ENCODE measurements at regions not wholly inside any gene's neighbourhood (a gene's known extent, or its start where the extent isn't known, plus 50 kb on each side); places are given as distances from the start of the nearest gene placed in this dataset.
"Not testable (repeated sequence)": the region's sequence is repeated elsewhere in the genome, so short reads cannot be mapped to it uniquely, and the experiment has no call there.

DNA sequence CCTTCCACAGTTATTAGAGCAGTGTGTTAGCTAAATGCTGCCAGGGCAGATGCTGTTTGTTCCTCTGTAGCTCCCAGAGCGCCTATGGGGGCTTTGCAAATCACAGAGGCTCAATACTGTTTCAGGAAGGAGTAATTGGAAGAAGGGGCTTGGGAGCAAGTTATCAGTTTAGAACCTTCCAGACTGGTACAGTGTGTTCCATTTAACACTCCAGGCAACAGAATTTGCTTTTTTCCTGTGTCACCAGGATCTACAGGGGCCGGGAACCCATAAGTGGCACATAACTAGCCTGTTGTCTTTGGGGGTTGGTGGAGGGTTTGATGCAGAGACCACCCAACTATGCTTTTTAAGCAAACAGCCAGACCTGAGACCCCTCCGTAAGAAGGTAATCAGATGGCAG lies 307.3 kb upstream of the KCNN2 start:
- DNase-seq (ENCODE audit: low spot score), result no peak

DNA sequence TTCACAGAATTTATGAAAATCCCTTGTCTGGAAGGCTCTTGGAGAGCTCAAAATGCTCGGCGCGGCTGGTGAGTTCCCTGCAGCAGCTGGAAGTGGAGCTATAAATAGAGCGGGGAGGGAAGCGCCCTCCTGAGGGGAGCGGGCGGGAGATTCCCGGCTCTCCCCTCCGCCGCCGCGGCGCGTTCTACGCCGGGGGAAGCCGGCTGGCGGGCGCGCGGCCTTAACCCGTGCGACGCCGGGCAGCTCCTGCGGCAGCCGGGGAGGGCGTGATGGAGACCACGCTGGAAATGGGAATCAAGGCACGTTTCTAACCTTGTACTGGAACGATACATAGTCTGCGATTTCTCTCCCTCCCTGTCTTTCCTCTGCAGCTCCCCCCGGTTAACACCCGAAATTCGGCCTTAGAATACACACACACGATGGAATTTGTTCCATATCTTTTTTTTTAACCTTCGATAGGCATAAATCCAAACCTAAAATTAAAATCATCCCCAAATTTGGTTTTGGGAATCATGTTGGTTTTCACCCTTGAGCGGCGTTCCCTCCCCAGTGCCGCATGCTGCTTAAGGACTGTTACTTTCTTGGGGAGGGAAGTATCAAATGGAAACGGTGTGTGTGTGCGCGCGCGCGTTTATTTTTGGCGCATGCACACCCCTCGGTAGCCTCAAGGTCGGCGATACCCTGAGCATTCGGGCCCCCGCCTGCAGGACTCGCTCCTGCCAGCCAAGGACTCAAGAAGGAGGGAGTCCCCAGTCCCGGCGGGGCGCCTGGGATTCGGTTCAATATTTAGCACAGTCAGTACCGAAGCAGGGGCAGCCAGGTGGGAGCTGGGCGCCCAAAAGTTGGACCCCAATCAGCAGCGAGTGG lies 306.3 kb upstream of the KCNN2 start:
- DNase-seq (ENCODE audit: low spot score), result no peak

DNA sequence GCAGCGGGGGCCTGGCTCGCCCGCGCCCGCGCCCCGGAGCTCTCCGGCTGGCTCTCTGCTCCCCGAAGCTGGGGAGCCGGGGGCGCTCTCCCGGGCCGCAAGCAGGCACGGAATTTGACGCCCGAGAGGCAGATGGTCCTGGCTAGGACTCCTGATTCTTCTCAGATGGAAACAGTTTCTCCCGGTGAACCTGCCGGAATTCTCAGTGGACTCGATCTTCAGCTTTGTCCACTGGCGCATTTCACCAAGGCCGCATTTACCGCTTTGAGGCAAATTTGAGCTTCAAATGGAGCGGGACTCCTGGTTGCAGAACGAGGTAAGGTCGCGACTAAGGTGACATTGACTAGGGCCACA lies 305.7 kb upstream of the KCNN2 start:
- DNase-seq (ENCODE audit: low spot score), result no peak

GRCh38 chr5:114060866-114061265 lies 301.0 kb upstream of the KCNN2 start:
- DNase-seq (ENCODE audit: low spot score), result no peak

DNA sequence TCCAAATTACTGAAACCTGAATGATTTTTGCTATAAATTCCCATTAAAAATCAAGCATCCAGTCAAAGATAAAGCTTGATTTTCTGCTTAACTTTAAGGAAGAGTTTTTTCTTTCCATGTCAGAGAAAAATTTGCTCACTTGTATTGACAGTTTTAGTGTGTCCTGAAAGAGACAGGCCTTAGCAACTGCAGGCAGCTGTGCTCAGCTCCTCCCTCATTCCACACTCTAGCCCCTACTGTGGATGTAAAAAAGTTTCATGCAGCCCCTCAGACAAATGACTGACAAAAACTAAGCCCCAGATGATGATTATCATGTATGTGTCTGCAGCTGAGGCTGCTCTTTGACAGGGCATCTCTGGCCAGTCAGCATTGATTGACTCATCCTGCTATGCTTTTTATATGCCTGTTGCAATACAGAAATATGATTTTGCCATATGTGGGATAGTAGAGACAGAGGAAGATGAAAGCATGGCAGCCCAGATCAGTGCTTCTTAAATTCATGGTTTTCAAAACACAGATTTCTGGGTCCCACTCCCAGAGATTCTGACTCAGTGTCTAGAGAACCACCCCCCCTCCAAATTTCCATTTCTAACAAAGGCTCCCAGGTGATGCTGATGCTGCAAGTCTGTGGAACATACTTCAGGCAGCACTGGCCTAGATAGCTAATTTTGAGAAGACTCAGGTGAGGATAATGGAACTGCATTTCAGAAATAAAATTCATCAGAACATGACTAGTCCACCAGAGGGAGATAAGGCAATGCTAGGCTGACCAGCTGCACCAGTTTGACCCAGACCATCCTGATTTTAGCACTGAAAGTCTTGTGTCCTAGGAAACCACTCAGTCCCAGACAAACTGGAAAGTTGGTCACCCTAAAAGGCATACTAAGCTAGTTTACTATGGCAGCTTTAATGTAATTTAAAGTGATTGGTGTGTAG lies 298.7 kb upstream of the KCNN2 start:
- no peak for DNase-seq (ENCODE audit: low spot score)

- DNase-seq (ENCODE audit: low spot score), result no peak
Observed at GRCh38 chr5:114065912-114066311, 296.0 kb upstream of the KCNN2 start.

DNA sequence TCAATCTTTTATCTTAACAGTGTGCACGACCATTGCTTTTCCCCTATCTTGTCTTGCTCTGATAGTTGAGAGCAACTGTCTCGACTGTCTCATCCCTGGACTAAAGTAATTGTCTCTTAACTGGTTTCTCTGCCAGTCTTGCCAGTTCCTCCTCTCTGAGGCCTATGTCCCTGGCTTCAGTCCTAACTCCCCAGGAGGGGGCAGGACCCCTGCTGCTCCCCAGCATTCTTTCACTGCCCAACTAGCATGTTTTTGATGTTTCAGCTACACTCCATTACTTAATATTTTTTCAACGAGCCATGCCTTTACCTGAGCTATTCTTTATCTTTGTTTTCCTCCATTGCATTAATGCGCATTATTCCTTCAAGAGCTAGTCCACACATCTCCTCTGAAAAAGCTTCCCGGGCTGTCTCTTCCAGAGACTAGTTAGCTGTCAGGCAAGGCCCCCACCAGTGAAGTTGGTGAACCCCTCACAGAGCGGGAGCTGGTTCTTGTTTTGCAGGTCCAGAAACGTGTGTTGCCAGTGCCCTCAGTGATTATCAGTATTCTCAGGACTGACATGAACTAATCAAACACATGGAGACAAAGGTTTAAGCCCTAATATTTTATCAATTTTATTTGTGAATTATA lies 291.7 kb upstream of the KCNN2 start:
- no peak for DNase-seq (ENCODE audit: low spot score)

DNA sequence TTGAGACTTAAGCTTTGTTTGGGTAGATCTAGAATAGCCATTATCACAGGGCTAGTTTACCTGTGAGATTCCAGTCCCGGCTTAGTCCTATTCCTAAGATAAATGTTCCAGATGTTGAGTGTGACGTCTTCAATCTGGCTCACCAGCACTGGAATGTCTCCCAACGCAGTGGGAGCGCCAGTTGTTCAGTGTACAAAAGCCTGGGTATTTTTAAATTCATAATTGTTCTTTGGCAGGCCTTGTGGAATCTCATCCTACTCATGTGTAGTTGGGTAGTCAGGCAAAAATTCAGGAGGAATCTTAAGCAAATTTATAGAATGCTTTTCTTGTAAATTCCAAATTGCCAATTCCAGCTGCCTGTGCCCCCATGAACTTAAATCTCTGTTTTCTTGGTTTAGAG lies 272.6 kb upstream of the KCNN2 start:
- no peak for DNase-seq (ENCODE audit: low spot score)

DNA sequence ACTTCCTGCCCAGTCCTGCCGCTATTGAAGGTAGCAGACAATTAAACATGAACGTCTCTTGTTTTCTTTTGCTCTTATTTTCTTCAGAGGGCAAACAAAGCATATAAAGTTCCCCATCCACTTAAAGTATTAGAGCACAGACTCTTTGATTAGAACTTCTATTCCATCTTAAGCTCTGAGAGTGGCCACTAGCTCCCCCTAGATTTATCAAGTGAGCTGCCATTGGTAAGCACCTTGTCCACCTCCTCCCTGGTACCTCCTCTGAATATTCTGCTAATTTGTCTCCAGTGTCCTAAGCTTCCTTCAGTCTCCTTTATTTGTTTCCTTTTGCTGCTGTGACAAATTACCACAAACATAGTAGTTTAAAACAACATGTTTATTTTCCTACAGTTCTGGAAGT lies 264.3 kb upstream of the KCNN2 start:
- DNase-seq (ENCODE audit: low spot score), result no peak

GRCh38 chr5:114099161-114099560 lies 262.7 kb upstream of the KCNN2 start:
- no peak for DNase-seq (ENCODE audit: low spot score)

DNA sequence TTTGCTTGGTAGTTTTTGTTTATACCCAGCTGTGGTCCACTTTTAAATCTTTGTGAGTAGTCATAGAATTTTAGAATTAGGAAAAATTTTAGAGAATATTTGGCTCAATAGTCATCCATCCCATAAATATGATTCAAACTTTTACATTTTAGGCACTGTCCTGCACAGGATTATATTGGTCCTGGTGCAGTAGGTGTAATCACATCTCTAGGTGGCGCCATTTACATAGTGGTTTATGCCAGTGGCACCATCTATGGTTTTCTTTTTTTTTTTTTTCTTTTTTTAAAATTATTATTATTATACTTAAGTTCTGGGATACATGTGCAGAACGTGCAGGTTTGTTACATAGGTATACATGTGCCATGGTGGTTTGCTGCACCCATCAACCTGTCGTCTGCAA lies 260.7 kb upstream of the KCNN2 start:
- DNase-seq (ENCODE audit: low spot score), result no peak

DNA sequence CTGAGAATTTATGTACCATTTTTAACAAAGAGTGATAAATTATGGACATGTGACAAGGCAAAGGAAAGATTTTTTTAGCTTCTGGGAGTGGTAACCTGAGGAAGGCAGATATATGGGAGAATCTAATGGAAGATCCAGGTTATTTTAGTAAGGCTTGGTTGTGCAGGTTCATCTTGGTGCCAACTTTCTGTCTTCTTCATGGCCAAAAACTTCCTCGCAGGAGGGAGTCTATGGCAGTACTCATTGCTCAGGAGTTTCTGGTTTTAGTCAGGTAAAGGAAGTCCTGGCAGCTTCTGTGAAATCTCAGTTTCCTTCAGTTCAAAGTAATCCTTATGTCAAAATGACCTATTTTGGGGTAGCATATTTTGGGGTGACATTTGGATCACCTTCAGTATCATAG lies 248.3 kb upstream of the KCNN2 start:
- DNase-seq (ENCODE audit: low spot score), result no peak

GRCh38 chr5:114116981-114117380 lies 244.9 kb upstream of the KCNN2 start:
- DNase-seq (ENCODE audit: low spot score), result no peak

DNA sequence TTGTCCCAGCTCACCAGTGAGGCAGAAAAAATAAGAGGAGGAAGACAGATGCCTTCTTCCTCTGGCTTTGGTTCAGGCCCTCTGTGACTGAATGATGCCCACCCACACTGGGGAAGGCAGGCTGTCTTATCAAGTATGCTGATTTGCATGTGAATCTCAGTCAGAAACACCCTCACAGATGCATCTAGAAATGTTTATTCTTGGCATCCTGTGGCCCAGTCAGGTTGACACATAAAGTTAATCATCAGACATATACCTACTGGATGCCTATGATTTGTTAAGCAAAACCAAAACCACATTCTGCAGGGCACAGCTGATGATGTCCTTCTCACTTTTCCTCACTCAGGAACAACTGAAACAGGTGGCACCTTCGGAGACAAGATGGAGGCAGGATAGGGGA lies 243.4 kb upstream of the KCNN2 start:
- DNase-seq (ENCODE audit: low spot score), result no peak

DNA sequence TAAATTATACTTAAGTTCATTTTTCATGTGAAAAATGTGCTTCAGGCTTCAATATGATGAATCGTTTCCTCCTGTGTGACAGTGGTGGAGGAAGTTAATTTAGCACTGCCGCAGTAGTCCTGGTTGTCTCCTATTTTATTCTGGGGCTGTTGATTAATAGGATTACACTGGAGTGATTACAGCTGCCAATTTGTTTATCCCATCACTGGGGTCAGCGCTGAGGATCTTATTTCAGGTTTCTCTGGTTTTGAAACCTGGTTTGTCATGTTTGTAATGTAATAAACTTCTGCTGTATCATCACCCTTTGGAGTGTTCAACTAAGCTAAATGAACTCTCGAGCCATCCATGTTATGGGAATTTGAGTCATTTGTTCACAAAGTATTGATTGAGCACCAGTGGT lies 241.7 kb upstream of the KCNN2 start:
- DNase-seq (ENCODE audit: low spot score), result no peak

- DNase-seq (ENCODE audit: low spot score), result no peak
Observed at GRCh38 chr5:114122852-114123251, 239.0 kb upstream of the KCNN2 start.

DNA sequence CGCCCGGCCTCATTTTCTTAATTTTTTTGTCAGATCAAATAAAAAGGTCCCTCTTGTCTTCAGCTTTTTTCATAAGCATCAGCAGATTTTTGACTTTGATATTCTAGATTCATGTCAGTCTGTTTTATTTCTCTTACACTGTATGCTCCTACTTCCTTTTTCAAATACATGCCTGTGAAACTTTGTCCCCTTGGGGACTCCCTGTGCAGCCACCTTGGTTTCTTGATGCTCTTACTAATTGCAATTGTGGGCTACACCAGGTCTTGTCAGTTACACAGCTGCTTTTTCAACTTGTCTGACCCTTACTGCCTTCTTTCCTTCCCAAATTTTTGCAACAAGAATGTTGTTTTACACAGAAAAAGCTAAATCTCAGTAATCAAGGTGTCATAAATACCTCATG lies 238.2 kb upstream of the KCNN2 start:
- no peak for DNase-seq (ENCODE audit: low spot score)

GRCh38 chr5:114146398-114146797 lies 215.5 kb upstream of the KCNN2 start:
- no peak for DNase-seq (ENCODE audit: low spot score)

GRCh38 chr5:114148253-114148652 lies 213.6 kb upstream of the KCNN2 start:
- DNase-seq (ENCODE audit: low spot score), result no peak

DNA sequence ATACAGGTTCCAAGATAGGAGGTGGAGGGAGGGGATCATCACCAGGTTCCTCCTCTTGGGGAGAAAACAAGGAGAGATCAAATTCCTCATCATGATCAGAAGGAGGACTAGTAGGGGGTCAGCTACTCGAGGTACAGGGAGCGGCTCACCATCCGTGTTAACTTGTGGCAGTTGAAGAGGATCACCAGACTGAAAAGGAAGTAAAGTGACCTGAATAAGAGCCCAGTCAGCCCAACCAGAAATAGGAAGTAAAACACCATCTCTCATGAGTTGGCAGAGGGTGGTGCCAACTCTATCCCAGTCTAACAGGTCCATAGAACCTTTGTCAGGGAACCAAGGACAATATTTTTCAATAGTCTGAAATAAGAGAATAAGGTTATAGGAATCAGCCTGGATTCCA lies 213.1 kb upstream of the KCNN2 start:
- not testable (repeated sequence) for DNase-seq (ENCODE audit: low spot score)

- no peak for DNase-seq (ENCODE audit: low spot score)
Observed at GRCh38 chr5:114152656-114153360, 209.1 kb upstream of the KCNN2 start.

GRCh38 chr5:114153392-114153791 lies 208.5 kb upstream of the KCNN2 start:
- DNase-seq (ENCODE audit: low spot score), result no peak
